MM.1S (cell line): ENCODE measurements at regions not wholly inside any gene's neighbourhood (a gene's known extent, or its start where the extent isn't known, plus 50 kb on each side); places are given as distances from the start of the nearest gene placed in this dataset.

Source experiments
- EZH2 ChIP-seq: fragments of 300-600 bp; sonication (generic); optimal IDR thresholded peaks from 2 replicates; pipeline ENCODE3; 2017; ENCODE audit warnings: low read depth, mild to moderate bottlenecking, antibody characterized with exemption, low read length, mixed read lengths
- EZH2phosphoT487 ChIP-seq: fragments of 300-600 bp; sonication (generic); IDR thresholded peaks from 2 replicates; pipeline ENCODE4 v1.6.1; 2018; ENCODE audit warnings: antibody characterized with exemption, low read length
- TF ChIP-seq, protein P1 (sequence below): fragments of 300-600 bp; sonication (generic); IDR thresholded peaks from 2 replicates; pipeline ENCODE4 v1.5.1; 2016; ENCODE audit warnings: antibody characterized with exemption, low read length, mixed read lengths

DNA sequence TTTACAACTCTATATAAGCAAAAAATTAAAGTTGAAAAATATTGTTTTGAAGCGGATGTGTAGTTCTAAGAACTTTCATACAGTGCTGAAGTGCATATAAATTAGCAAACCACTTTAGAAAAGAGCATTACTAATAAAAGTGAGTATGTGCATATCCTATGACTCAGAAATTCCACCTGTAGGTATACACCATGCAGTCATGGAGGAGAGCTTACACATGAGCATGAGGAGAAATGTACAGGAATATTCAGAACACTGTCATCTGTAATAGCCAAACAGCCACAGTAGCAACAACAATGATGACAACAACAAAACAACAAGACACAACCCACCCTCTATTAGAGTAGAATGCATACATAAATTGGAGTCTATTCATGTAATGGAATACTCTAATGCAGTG is 138.2 kb upstream of the ARRDC3 start:
- TF ChIP-seq, protein P1, sequence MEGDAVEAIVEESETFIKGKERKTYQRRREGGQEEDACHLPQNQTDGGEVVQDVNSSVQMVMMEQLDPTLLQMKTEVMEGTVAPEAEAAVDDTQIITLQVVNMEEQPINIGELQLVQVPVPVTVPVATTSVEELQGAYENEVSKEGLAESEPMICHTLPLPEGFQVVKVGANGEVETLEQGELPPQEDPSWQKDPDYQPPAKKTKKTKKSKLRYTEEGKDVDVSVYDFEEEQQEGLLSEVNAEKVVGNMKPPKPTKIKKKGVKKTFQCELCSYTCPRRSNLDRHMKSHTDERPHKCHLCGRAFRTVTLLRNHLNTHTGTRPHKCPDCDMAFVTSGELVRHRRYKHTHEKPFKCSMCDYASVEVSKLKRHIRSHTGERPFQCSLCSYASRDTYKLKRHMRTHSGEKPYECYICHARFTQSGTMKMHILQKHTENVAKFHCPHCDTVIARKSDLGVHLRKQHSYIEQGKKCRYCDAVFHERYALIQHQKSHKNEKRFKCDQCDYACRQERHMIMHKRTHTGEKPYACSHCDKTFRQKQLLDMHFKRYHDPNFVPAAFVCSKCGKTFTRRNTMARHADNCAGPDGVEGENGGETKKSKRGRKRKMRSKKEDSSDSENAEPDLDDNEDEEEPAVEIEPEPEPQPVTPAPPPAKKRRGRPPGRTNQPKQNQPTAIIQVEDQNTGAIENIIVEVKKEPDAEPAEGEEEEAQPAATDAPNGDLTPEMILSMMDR: no peak
- TF ChIP-seq EZH2: no peak
- no peak for TF ChIP-seq EZH2phosphoT487
